Esophagus squamous epithelium (tissue), 5 donors: ENCODE measurements at regions not wholly inside any gene's neighbourhood (a gene's known extent, or its start where the extent isn't known, plus 50 kb on each side); places are given as distances from the start of the nearest gene placed in this dataset.

Experiments used
- DNase-seq: peaks from one replicate; lab custom pipeline; 2025; lab: John Stamatoyannopoulos, UW
- H3K27ac ChIP-seq, 4 donors: fragments of 200-600 bp; sonication (generic); one replicate each; pipeline ENCODE4 v1.5.1; 2016 to 2019; ENCODE audit warnings: mild to moderate bottlenecking in 1 of 4
- H3K27me3 ChIP-seq, 4 donors: fragments of 200-600 bp; sonication (generic); 1 replicate in 3 of 4; 2 replicates in 1 of 4; pipeline versions ENCODE4 v1.5.1 to v1.6.0; 2017 to 2021; ENCODE audit warnings: antibody characterized with exemption in 1 of 4
- H3K36me3 ChIP-seq, 3 donors: fragments of 200-600 bp; sonication (generic); one replicate each; pipeline ENCODE4 v1.5.1; 2016 to 2019
- H3K4me1 ChIP-seq, 3 donors: fragments of 200-600 bp; sonication (generic); one replicate each; pipeline ENCODE4 v1.5.1; 2017 to 2019
- H3K4me3 ChIP-seq, 4 donors: fragments of 200-600 bp; sonication (generic); 1 replicate in 3 of 4; 2 replicates in 1 of 4; pipeline ENCODE4 v1.5.1; 2016 to 2019; ENCODE audit warnings: mild to moderate bottlenecking in 2 of 4, moderate library complexity in 1 of 4
- H3K9me3 ChIP-seq, 3 donors: fragments of 200-600 bp; sonication (generic); one replicate each; pipeline ENCODE4 v1.5.1; 2016 to 2019
- POLR2A ChIP-seq, 4 donors: fragments of 450-650 bp; IDR thresholded peaks; one replicate each; pipeline ENCODE4 v1.6.1; 2017; ENCODE audit warnings: antibody characterized with exemption in 4 of 4, mild to moderate bottlenecking in 4 of 4, moderate library complexity in 3 of 4
- WGBS, 2 donors: methylation state at CpG; one replicate each; pipeline ENCODE4 v1.1.5; 2018; 5-methylcytosine and 5-hydroxymethylcytosine counted together
- intact Hi-C: fragments of 100-400 bp; cut with DNase I; formaldehyde crosslinking; loops from one replicate; pipeline ENCODE4 v1.15.0; 2022
- TF ChIP-seq, protein P1 (sequence below), 6 experiments: fragments of 450-650 bp in 4 of 6; fragments of 200-600 bp in 2 of 6; sonication (generic) in 2 of 6; IDR thresholded peaks; one replicate each; pipeline ENCODE4 v1.5.1; 2016 to 2019; ENCODE audit warnings: antibody characterized with exemption in 6 of 6, mild to moderate bottlenecking in 4 of 6, moderate library complexity in 4 of 6
- donor health status: DM: yes; HTN: yes; CAD: no.

- Histone ChIP-seq H3K36me3 (no peaks in the 10 kb centered on the region), H3K4me3 (no peak overlapping the region), H3K4me1 (no peaks in the 10 kb centered on the region), H3K27ac (no peak overlapping the region), H3K27me3 (no peaks in the 10 kb centered on the region), H3K9me3 (no peaks in the 10 kb centered on the region)
- 25 to 35% methylated on average over 1 of the region's 1 CpG for WGBS, 2 donors
- TF ChIP-seq, protein P1, sequence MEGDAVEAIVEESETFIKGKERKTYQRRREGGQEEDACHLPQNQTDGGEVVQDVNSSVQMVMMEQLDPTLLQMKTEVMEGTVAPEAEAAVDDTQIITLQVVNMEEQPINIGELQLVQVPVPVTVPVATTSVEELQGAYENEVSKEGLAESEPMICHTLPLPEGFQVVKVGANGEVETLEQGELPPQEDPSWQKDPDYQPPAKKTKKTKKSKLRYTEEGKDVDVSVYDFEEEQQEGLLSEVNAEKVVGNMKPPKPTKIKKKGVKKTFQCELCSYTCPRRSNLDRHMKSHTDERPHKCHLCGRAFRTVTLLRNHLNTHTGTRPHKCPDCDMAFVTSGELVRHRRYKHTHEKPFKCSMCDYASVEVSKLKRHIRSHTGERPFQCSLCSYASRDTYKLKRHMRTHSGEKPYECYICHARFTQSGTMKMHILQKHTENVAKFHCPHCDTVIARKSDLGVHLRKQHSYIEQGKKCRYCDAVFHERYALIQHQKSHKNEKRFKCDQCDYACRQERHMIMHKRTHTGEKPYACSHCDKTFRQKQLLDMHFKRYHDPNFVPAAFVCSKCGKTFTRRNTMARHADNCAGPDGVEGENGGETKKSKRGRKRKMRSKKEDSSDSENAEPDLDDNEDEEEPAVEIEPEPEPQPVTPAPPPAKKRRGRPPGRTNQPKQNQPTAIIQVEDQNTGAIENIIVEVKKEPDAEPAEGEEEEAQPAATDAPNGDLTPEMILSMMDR (IDR thresholded peaks at IDR 0.05) = no peak
- no peak for TF ChIP-seq POLR2A (IDR thresholded peaks at IDR 0.05)
- intact Hi-C loops = no loop called here
- DNase-seq = no peak
Measured at GRCh38 chr1:164982545-164982944, 374.0 kb downstream of the LMX1A start.

GRCh38 chr1:164977561-164977960 is 379.0 kb downstream of the LMX1A start:
- no peak overlapping the region for H3K27ac ChIP-seq
- TF ChIP-seq POLR2A (IDR thresholded peaks at IDR 0.05) = no peak
- TF ChIP-seq, protein P1 (IDR thresholded peaks at IDR 0.05) = no peak
- no peak for DNase-seq
- H3K4me3 ChIP-seq = no peak overlapping the region
- 72 to 82% methylated on average over 3 of the region's 3 CpGs for WGBS, 2 donors
- no peaks in the 10 kb centered on the region for H3K4me1 ChIP-seq
- intact Hi-C loops = no loop called here
- H3K9me3 ChIP-seq = no peaks in the 10 kb centered on the region
- no peaks in the 10 kb centered on the region for H3K36me3 ChIP-seq
- H3K27me3 ChIP-seq = no peaks in the 10 kb centered on the region

DNA sequence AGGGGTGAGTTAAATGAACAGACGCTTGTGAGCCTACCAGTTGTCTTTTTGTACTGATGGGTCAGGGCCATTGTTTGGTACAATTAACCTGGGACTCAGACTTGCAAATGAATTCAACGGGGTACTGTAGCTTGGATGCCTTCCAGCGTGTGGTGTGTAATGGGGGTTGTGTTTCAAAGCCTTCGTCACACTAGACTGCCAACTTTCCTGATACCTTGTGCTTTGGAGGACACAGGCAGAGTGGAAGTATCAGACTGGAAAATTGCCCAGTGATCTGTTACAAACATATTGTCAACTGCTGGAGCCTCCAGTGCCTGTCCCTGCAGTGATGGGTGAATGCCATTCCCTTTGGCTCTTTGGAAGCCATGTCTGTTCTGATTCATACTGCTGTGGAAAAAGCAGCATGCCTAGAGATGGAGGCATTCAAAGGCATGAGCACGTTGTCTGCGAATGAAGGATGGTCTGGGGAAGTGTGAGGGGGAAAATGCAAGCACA is 384.5 kb downstream of the LMX1A start:
- H3K4me3 ChIP-seq = no peak overlapping the region
- intact Hi-C loops = no loop called here
- DNase-seq = no peak
- TF ChIP-seq, protein P1 (IDR thresholded peaks at IDR 0.05) = no peak
- TF ChIP-seq POLR2A (IDR thresholded peaks at IDR 0.05) = no peak
- no peaks in the 10 kb centered on the region for H3K27me3 ChIP-seq
- 78 to 82% methylated on average over 5 to 6 of the region's 6 CpGs for WGBS, 2 donors
- no peaks in the 10 kb centered on the region for H3K9me3 ChIP-seq
- no peaks in the 10 kb centered on the region for H3K4me1 ChIP-seq
- H3K36me3 ChIP-seq = no peaks in the 10 kb centered on the region
- H3K27ac ChIP-seq = no peak overlapping the region

DNA sequence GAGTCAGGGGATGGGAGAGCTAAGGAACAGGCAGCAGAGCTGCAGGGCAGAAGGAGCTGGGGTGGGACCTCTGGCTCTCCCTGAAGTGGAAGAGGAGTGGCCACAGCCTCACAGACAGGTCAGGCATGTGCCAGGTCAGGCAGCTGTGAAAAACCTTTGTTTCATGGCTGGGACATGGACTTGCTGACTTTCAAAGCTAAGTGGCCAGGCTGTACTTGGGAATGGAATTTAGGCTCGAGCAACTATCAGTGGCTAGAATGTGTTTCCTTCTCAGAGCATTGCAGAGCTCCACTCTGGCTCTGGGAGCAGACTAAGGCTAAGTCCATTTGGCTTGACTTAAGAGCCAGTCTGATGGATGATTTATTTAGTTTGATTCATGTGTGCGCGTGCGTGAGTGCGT is 385.1 kb downstream of the LMX1A start:
- intact Hi-C loops = no loop called here
- TF ChIP-seq POLR2A (IDR thresholded peaks at IDR 0.05) = no peak
- TF ChIP-seq, protein P1 (IDR thresholded peaks at IDR 0.05) = no peak
- Histone ChIP-seq H3K27ac (no peak overlapping the region), H3K36me3 (no peaks in the 10 kb centered on the region), H3K27me3 (no peaks in the 10 kb centered on the region), H3K4me3 (no peak overlapping the region), H3K9me3 (no peaks in the 10 kb centered on the region), H3K4me1 (no peaks in the 10 kb centered on the region)
- WGBS, 2 donors = 80 to 96% methylated on average over 4 to 5 of the region's 5 CpGs
- DNase-seq = no peak

- no peaks in the 10 kb centered on the region for H3K9me3 ChIP-seq
- no peaks in the 10 kb centered on the region for H3K4me1 ChIP-seq
- no peaks in the 10 kb centered on the region for H3K27me3 ChIP-seq
- intact Hi-C loops = no loop called here
- TF ChIP-seq, protein P1 (IDR thresholded peaks at IDR 0.05) = no peak
- no peak for TF ChIP-seq POLR2A (IDR thresholded peaks at IDR 0.05)
- H3K36me3 ChIP-seq = no peaks in the 10 kb centered on the region
- WGBS, 2 donors = 63 to 80% methylated on average over 2 of the region's 2 CpGs
- H3K27ac ChIP-seq = no peak overlapping the region
- DNase-seq = no peak
- H3K4me3 ChIP-seq = no peak overlapping the region
Measured at GRCh38 chr1:164969253-164969652, 387.3 kb downstream of the LMX1A start.
